Motor neuron (in vitro differentiated cells): ENCODE measurements at regions not wholly inside any gene's neighbourhood (a gene's known extent, or its start where the extent isn't known, plus 50 kb on each side); places are given as distances from the start of the nearest gene placed in this dataset.

Experiments used
- ATAC-seq, 8 experiments: fragments of 200-7000 bp; cut with Tn5 transposase; replicated peaks in 6 of 8; 2 replicates each; pipeline ENCODE4 v1.8.0; 2021; ENCODE audit warnings: mild to moderate bottlenecking in 8 of 8, moderate library complexity in 8 of 8
- H3K27ac ChIP-seq, 2 donors: fragments of 250-450 bp; sonication (Bioruptor Pico); 2 replicates each; pipeline ENCODE4 v1.9.0; 2021; ENCODE audit warnings: antibody characterized with exemption in 2 of 2, mild to moderate bottlenecking in 2 of 2, moderate library complexity in 1 of 2
- H3K4me1 ChIP-seq, 2 donors: fragments of 250-450 bp; sonication (Bioruptor Pico); replicated peaks in 1 of 2; 2 replicates each; pipeline ENCODE4 v1.6.1; 2021; ENCODE audit warnings: antibody characterized with exemption in 2 of 2, mild to moderate bottlenecking in 2 of 2, moderate library complexity in 1 of 2
- H3K4me3 ChIP-seq, 5 donors: fragments of 250-450 bp; sonication (Bioruptor Pico); 2 replicates each; pipeline ENCODE4 v1.9.0; 2021; ENCODE audit warnings: antibody characterized with exemption in 5 of 5, mild to moderate bottlenecking in 5 of 5, moderate library complexity in 4 of 5
- WGBS, 10 experiments: fragments of 450-650 bp; shearing (Covaris generic); methylation state at CpG; one replicate each; pipeline ENCODE4 v1.0.0; 2022; 5-methylcytosine and 5-hydroxymethylcytosine counted together
- in situ Hi-C, 9 experiments: fragments of 400-800 bp; cut with MboI; loops; one replicate each; pipeline ENCODE4 v1.15.0; 2021; ENCODE audit warnings: low sequenced_read_pairs in 9 of 9, low pct_unique_long_range_greater_than_20kb in 2 of 9; ENCODE audit not compliant: unreplicated experiment in 9 of 9

GRCh38 chr5:17690473-17690872, 56.2 kb downstream of the TAF11L14 start:
- in situ Hi-C loops: no loop called here
- H3K4me1 ChIP-seq: no peaks in the 10 kb centered on the region
- peak in 4 of 8 experiments; percentile 30 to 53 (median 44) for ATAC-seq
- no peak overlapping the region for H3K27ac ChIP-seq
- no peak overlapping the region for H3K4me3 ChIP-seq
- WGBS, 10 experiments: 0 to 40% (median 26%) methylated on average over 1 to 3 of the region's 3 CpGs; no CpG with 5 or more reads in 2 of the 10 experiments

- WGBS, 10 experiments: 0 to 80% (median 67%) methylated on average over 1 of the region's 1 CpG; no CpG with 5 or more reads in 5 of the 10 experiments
- no peak overlapping the region for H3K27ac ChIP-seq
- ATAC-seq: no peak
- no peaks in the 10 kb centered on the region for H3K4me1 ChIP-seq
- in situ Hi-C loops: no loop called here
- H3K4me3 ChIP-seq: no peak overlapping the region
Observed at GRCh38 chr5:17691762-17692161, 57.5 kb downstream of the TAF11L14 start.

GRCh38 chr5:17694371-17694770, 60.1 kb downstream of the TAF11L14 start:
- in situ Hi-C loops: no loop called here
- Histone ChIP-seq H3K4me3 (no peak overlapping the region), H3K4me1 (peaks cover 0 to 3% of the 10 kb centered on the region in 2 donors), H3K27ac (no peak overlapping the region)
- no peak for ATAC-seq

GRCh38 chr5:17694914-17695313, 60.7 kb downstream of the TAF11L14 start:
- Histone ChIP-seq H3K27ac (no peak overlapping the region), H3K4me3 (no peak overlapping the region), H3K4me1 (peaks cover 0 to 3% of the 10 kb centered on the region in 2 donors)
- in situ Hi-C loops: no loop called here
- no peak for ATAC-seq
- 0 to 100% (median 69%) methylated on average over 1 to 2 of the region's 2 CpGs for WGBS, 10 experiments

GRCh38 chr5:17696627-17697026, 62.4 kb downstream of the TAF11L14 start:
- in situ Hi-C loops: no loop called here
- no peak overlapping the region for H3K4me3 ChIP-seq
- no peak for ATAC-seq
- WGBS, 10 experiments: 0 to 100% (median 29%) methylated on average over 1 of the region's 1 CpG; no CpG with 5 or more reads in 2 of the 10 experiments
- H3K27ac ChIP-seq: no peak overlapping the region
- H3K4me1 ChIP-seq: peaks cover 0 to 3% of the 10 kb centered on the region in 2 donors

GRCh38 chr5:17697671-17698070, 63.4 kb downstream of the TAF11L14 start:
- ATAC-seq: no peak
- no peak overlapping the region for H3K27ac ChIP-seq
- no peak overlapping the region for H3K4me3 ChIP-seq
- in situ Hi-C loops: no loop called here
- peaks cover 0 to 3% of the 10 kb centered on the region in 2 donors for H3K4me1 ChIP-seq
- WGBS, 10 experiments: 0 to 87% (median 8%) methylated on average over 1 to 3 of the region's 3 CpGs; no CpG with 5 or more reads in 3 of the 10 experiments

GRCh38 chr5:17709011-17709710, 74.9 kb downstream of the TAF11L14 start:
- 0 to 100% (median 82%) methylated on average over 1 to 2 of the region's 2 CpGs for WGBS, 10 experiments
- Histone ChIP-seq H3K4me1 (no peaks in the 10 kb centered on the region), H3K27ac (no peak overlapping the region), H3K4me3 (no peak overlapping the region)
- in situ Hi-C loops: no loop called here
- ATAC-seq: no peak

- ATAC-seq: no peak
- WGBS, 10 experiments: 0 to 100% (median 64%) methylated on average over 1 of the region's 1 CpG; no CpG with 5 or more reads in 2 of the 10 experiments
- Histone ChIP-seq H3K27ac (no peak overlapping the region), H3K4me1 (no peaks in the 10 kb centered on the region), H3K4me3 (no peak overlapping the region)
- in situ Hi-C loops: no loop called here
Observed at GRCh38 chr5:17713301-17713700, 79.0 kb downstream of the TAF11L14 start.

GRCh38 chr5:17714186-17714585, 79.9 kb downstream of the TAF11L14 start:
- no peak overlapping the region for H3K27ac ChIP-seq
- WGBS, 10 experiments: 9 to 100% (median 97%) methylated on average over 1 to 3 of the region's 4 CpGs; no CpG with 5 or more reads in 3 of the 10 experiments
- H3K4me1 ChIP-seq: no peaks in the 10 kb centered on the region
- H3K4me3 ChIP-seq: no peak overlapping the region
- in situ Hi-C loops: no loop called here
- no peak for ATAC-seq

GRCh38 chr5:17719592-17719991, 85.3 kb downstream of the TAF11L14 start:
- 0 to 100% (median 87%) methylated on average over 1 to 7 of the region's 9 CpGs; no CpG with 5 or more reads in 1 of the 10 experiments for WGBS, 10 experiments
- no peak overlapping the region for H3K4me3 ChIP-seq
- in situ Hi-C loops: no loop called here
- H3K27ac ChIP-seq: no peak overlapping the region
- H3K4me1 ChIP-seq: peaks cover 0 to 8% of the 10 kb centered on the region in 2 donors
- no peak for ATAC-seq

- H3K4me1 ChIP-seq: peaks cover 0 to 8% of the 10 kb centered on the region in 2 donors
- H3K27ac ChIP-seq: no peak overlapping the region
- no peak for ATAC-seq
- 0 to 89% (median 71%) methylated on average over 1 to 5 of the region's 5 CpGs; no CpG with 5 or more reads in 1 of the 10 experiments for WGBS, 10 experiments
- no peak overlapping the region for H3K4me3 ChIP-seq
- in situ Hi-C loops: no loop called here
Observed at GRCh38 chr5:17720071-17720470, 85.8 kb downstream of the TAF11L14 start.

GRCh38 chr5:17723876-17724275, 89.6 kb downstream of the TAF11L14 start:
- in situ Hi-C loops: no loop called here
- Histone ChIP-seq H3K4me3 (no peak overlapping the region), H3K27ac (no peak overlapping the region), H3K4me1 (peaks cover 0 to 8% of the 10 kb centered on the region in 2 donors)
- 25 to 100% (median 64%) methylated on average over 1 to 5 of the region's 5 CpGs; no CpG with 5 or more reads in 1 of the 10 experiments for WGBS, 10 experiments
- ATAC-seq: peak in 2 of 8 experiments; percentile 69 to 79

- Histone ChIP-seq H3K27ac (no peak overlapping the region), H3K4me3 (no peak overlapping the region), H3K4me1 (peaks cover 0 to 8% of the 10 kb centered on the region in 2 donors)
- WGBS, 10 experiments: 0 to 100% (median 76%) methylated on average over 1 to 3 of the region's 3 CpGs
- in situ Hi-C loops: no loop called here
- ATAC-seq: no peak
Observed at GRCh38 chr5:17727098-17727497, 92.8 kb downstream of the TAF11L14 start.

GRCh38 chr5:17730421-17730820, 96.2 kb downstream of the TAF11L14 start:
- no peak for ATAC-seq
- no peak overlapping the region for H3K27ac ChIP-seq
- in situ Hi-C loops: no loop called here
- H3K4me3 ChIP-seq: no peak overlapping the region
- WGBS, 10 experiments: 11 to 100% (median 100%) methylated on average over 1 to 2 of the region's 2 CpGs; no CpG with 5 or more reads in 1 of the 10 experiments
- no peaks in the 10 kb centered on the region for H3K4me1 ChIP-seq
